ENCODE measurements at regions not wholly inside any gene's neighbourhood (a gene's known extent, or its start where the extent isn't known, plus 50 kb on each side); places are given as distances from the start of the nearest gene placed in this dataset.

DNA sequence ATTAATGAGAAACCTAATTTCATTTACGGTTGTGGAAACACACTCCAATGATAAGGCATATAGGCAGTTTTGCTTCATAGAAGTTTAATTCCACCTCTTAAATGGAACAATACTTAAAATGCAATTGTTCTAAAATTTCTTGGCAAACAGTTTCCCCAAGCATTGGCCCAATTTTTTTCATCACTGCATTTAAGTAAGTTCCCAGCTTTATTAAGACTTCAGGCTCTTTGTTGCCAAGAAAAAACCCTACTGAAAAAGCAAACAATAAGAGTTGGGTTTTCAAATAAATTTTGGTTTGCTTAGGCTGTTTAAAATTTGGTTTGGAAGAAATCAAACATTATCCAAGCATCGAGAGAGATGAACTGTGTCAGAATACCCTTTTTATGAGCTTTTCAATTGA is 690.9 kb upstream of the NRSN1 start:
- H3K27ac ChIP-seq, result no peak overlapping the region
- WGBS, 3 donors, result 57 to 60% (median 59%) methylated on average over 2 of the region's 2 CpGs
- no peaks in the 10 kb centered on the region for H3K4me1 ChIP-seq
- no peaks in the 10 kb centered on the region for H3K27me3 ChIP-seq (ENCODE audit: insufficient read depth in 3 of 3, low read length in 2 of 3)
- no peak overlapping the region for H3K4me3 ChIP-seq
- intact Hi-C loops (cut with DNase I), result no loop called here
- ATAC-seq (no peak), DNase-seq (no peak)
- H3K9me3 ChIP-seq, result no peaks in the 10 kb centered on the region
- no peaks in the 10 kb centered on the region for H3K36me3 ChIP-seq (ENCODE audit: insufficient read depth in 1 of 2, low read depth in 1 of 2)
- TF ChIP-seq, protein P1, sequence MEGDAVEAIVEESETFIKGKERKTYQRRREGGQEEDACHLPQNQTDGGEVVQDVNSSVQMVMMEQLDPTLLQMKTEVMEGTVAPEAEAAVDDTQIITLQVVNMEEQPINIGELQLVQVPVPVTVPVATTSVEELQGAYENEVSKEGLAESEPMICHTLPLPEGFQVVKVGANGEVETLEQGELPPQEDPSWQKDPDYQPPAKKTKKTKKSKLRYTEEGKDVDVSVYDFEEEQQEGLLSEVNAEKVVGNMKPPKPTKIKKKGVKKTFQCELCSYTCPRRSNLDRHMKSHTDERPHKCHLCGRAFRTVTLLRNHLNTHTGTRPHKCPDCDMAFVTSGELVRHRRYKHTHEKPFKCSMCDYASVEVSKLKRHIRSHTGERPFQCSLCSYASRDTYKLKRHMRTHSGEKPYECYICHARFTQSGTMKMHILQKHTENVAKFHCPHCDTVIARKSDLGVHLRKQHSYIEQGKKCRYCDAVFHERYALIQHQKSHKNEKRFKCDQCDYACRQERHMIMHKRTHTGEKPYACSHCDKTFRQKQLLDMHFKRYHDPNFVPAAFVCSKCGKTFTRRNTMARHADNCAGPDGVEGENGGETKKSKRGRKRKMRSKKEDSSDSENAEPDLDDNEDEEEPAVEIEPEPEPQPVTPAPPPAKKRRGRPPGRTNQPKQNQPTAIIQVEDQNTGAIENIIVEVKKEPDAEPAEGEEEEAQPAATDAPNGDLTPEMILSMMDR (IDR thresholded peaks at IDR 0.05), result no peak

DNA sequence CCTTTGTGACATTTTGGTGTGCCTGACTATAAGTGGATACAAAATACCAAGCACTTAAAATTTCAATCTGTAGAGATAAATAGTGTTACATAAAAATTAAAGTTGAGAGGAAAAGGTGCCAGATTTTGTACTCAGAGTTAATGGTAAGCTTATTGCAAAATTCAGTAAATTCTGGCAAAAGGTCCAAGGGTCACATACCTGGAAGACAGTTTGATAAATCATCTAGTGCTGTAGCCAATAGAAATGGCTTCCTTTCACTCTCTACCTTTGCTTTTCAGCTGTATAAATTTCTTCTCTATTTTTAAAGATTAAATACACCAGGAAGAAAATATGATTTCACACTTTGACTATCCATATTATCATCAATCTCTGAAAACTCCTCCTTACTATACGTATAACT is 690.2 kb upstream of the NRSN1 start:
- ATAC-seq (no peak), DNase-seq (no peak)
- no peak overlapping the region for H3K27ac ChIP-seq
- TF ChIP-seq, protein P1 (IDR thresholded peaks at IDR 0.05), result no peak
- WGBS, 3 donors, result 92 to 97% (median 95%) methylated on average over 1 of the region's 1 CpG
- no peaks in the 10 kb centered on the region for H3K4me1 ChIP-seq
- H3K27me3 ChIP-seq (ENCODE audit: insufficient read depth in 3 of 3, low read length in 2 of 3), result no peaks in the 10 kb centered on the region
- H3K9me3 ChIP-seq, result no peaks in the 10 kb centered on the region
- intact Hi-C loops (cut with DNase I), result no loop called here
- no peaks in the 10 kb centered on the region for H3K36me3 ChIP-seq (ENCODE audit: insufficient read depth in 1 of 2, low read depth in 1 of 2)
- no peak overlapping the region for H3K4me3 ChIP-seq

DNA sequence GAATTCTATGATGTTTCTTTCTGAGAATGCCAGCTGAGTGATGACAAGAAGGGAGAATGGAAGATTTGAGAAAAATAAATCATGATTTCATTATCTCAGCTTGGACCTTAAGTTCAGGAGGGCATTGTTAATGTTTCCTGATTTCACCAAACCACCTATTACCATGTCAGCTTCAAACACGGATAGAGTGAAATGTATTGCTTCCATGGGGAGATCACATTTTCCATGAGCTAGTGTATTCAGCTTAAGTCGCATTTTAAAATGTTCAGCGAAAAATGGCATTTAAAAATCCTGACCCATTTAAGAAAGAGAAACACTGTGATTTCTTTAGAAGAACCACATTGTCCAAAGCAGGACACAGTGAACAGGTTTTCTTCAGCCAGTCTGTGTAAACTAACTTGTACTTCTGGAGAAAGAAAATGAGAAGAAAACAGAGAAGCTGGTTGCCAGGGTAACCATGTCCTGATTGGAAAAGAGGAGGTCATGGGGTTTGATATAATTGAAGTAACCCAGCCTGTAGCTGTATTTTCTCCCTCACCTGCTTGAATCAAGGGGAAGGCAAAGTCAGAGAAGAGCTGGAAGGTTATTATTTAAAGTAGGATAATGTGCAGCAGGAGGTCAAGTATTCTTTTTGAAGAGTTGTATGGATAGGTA is 684.1 kb upstream of the NRSN1 start:
- WGBS, 3 donors, result 84 to 86% (median 84%) methylated on average over 3 of the region's 3 CpGs
- Histone ChIP-seq H3K4me1 (peaks cover 3% of the 10 kb centered on the region), H3K9me3 (no peaks in the 10 kb centered on the region), H3K27me3 (ENCODE audit: insufficient read depth in 3 of 3, low read length in 2 of 3) (no peaks in the 10 kb centered on the region), H3K27ac (no peak overlapping the region), H3K36me3 (ENCODE audit: insufficient read depth in 1 of 2, low read depth in 1 of 2) (no peaks in the 10 kb centered on the region), H3K4me3 (no peak overlapping the region)
- TF ChIP-seq, protein P1 (IDR thresholded peaks at IDR 0.05), result no peak
- no peak for ATAC-seq
- no peak for DNase-seq
- intact Hi-C loops (cut with DNase I), result no loop called here

DNA sequence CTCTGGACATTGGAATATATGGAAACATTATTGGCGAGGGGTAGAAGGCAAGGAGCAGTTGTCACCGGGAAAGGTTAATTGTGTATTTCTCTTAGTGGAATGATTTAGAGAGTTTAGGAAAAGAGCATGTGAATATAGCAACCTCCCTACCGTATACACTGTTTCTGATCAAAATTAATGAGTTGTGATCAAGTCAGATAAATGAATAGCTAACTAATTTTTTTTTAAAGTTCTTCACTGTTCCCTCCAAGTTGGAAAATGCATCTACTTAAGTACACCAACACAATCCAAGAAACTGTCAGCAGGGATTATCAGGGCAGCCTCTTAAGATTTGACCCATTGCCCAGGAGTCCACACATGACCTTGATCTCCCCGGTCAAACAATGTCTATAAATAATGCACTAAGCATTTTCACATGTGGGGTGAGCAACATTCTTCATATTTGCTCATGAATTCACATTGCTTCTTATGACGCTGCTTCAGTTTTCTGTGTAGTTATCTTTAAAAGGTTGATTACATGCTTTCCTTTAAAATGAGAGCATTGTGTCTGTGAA is 680.8 kb upstream of the NRSN1 start:
- Histone ChIP-seq H3K27me3 (ENCODE audit: insufficient read depth in 3 of 3, low read length in 2 of 3) (no peaks in the 10 kb centered on the region), H3K36me3 (ENCODE audit: insufficient read depth in 1 of 2, low read depth in 1 of 2) (no peaks in the 10 kb centered on the region), H3K27ac (no peak overlapping the region), H3K9me3 (no peaks in the 10 kb centered on the region), H3K4me3 (no peak overlapping the region), H3K4me1 (peaks cover 3% of the 10 kb centered on the region)
- DNase-seq, result no peak
- TF ChIP-seq, protein P1 (IDR thresholded peaks at IDR 0.05), result no peak
- no peak for ATAC-seq
- WGBS, 3 donors, result 28 to 35% (median 32%) methylated on average over 5 of the region's 5 CpGs
- intact Hi-C loops (cut with DNase I), result no loop called here
